Right atrium auricular region (tissue), 2 donors: ENCODE measurements at regions not wholly inside any gene's neighbourhood (a gene's known extent, or its start where the extent isn't known, plus 50 kb on each side); places are given as distances from the start of the nearest gene placed in this dataset.

Source experiments
- DNase-seq: peaks from one replicate; pipeline ENCODE4 v3.0.0-alpha.2; 2019; ENCODE audit warnings: low spot score
- H3K27ac ChIP-seq, 2 donors: fragments of 200-600 bp; sonication (generic); 1 replicate in 1 of 2; 2 replicates in 1 of 2; pipeline ENCODE4 v1.5.1; 2016 to 2019
- H3K27me3 ChIP-seq, 2 donors: fragments of 200-600 bp; sonication (generic); one replicate each; pipeline versions ENCODE4 v1.5.1 to v1.6.0; 2017 to 2019
- H3K36me3 ChIP-seq: fragments of 200-600 bp; sonication (generic); one replicate; pipeline ENCODE4 v1.5.1; 2016
- H3K4me1 ChIP-seq, 2 donors: fragments of 200-600 bp; sonication (generic); one replicate each; pipeline versions ENCODE4 v1.5.1 to v1.6.0; 2017 to 2019
- H3K4me3 ChIP-seq, 2 donors: fragments of 200-600 bp; sonication (generic); 1 replicate in 1 of 2; 2 replicates in 1 of 2; pipeline ENCODE4 v1.5.1; 2017 to 2019; ENCODE audit warnings: mild to moderate bottlenecking in 1 of 2, moderate library complexity in 1 of 2
- H3K9me3 ChIP-seq, 2 donors: fragments of 200-600 bp; sonication (generic); one replicate each; pipeline ENCODE4 v1.5.1; 2019
- CTCF ChIP-seq, 2 donors: fragments of 200-600 bp; sonication (generic); IDR thresholded peaks; one replicate each; pipeline ENCODE4 v1.5.1; 2019; ENCODE audit warnings: antibody characterized with exemption in 2 of 2

- H3K4me3 ChIP-seq: no peak overlapping the region
- no peak overlapping the region for H3K27ac ChIP-seq
- H3K4me1 ChIP-seq: peaks cover 0 to 5% of the 10 kb centered on the region in 2 donors
- H3K27me3 ChIP-seq: no peaks in the 10 kb centered on the region
- no peak for TF ChIP-seq CTCF (IDR thresholded peaks at IDR 0.05)
- no peak for DNase-seq
- no peaks in the 10 kb centered on the region for H3K9me3 ChIP-seq
- no peaks in the 10 kb centered on the region for H3K36me3 ChIP-seq
Measured at GRCh38 chr11:119985551-119985950, 152.4 kb downstream of the TRIM29 start.

- Histone ChIP-seq H3K4me3 (no peak overlapping the region), H3K9me3 (no peaks in the 10 kb centered on the region), H3K4me1 (no peaks in the 10 kb centered on the region), H3K27ac (no peak overlapping the region), H3K36me3 (no peaks in the 10 kb centered on the region), H3K27me3 (no peaks in the 10 kb centered on the region)
- TF ChIP-seq CTCF (IDR thresholded peaks at IDR 0.05): no peak
- DNase-seq: no peak
Measured at GRCh38 chr11:119983816-119984215, 154.1 kb downstream of the TRIM29 start.

GRCh38 chr11:119983240-119983732 lies 154.6 kb downstream of the TRIM29 start:
- DNase-seq: no peak
- no peak for TF ChIP-seq CTCF (IDR thresholded peaks at IDR 0.05)
- H3K4me1 ChIP-seq: no peaks in the 10 kb centered on the region
- H3K9me3 ChIP-seq: no peaks in the 10 kb centered on the region
- no peak overlapping the region for H3K27ac ChIP-seq
- H3K27me3 ChIP-seq: no peaks in the 10 kb centered on the region
- H3K4me3 ChIP-seq: no peak overlapping the region
- no peaks in the 10 kb centered on the region for H3K36me3 ChIP-seq

DNA sequence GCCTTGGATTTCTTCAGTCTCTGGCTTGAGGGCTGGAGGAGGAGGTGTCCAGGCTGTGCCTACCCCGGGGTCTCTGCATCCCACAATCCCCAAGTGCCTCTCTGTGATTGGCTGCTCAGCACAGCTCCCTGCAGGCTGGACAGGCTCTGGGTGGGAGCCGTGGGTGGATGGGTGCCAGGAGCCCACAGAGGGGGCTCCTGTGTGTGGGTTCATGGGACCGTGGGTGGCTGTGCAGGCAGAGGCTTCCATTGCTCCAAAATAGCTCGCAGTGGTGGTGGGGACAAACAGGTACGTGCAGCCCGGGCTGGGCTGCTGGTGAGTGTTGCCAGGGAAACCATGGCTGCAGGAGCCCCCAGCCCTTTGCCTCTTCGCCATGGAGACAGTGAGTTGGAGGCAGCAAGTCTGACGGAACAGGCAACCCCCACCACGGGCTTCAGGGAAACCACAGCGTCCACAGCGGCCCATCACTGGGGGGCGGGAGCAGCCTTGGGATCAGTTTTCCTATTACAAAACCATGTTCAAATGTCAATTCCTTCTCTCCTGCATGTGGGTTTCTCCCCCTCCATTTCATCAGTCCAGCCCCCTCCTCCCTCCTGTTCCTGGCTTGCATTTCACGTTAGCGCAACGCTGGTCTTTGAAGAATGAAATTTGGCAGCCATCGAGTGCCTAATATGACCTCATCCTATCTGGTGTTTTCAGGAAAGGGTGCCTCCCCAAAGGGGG lies 155.2 kb downstream of the TRIM29 start:
- H3K4me1 ChIP-seq: no peaks in the 10 kb centered on the region
- no peaks in the 10 kb centered on the region for H3K9me3 ChIP-seq

GRCh38 chr11:119980431-119980830 lies 157.5 kb downstream of the TRIM29 start:
- peaks cover 0 to 3% of the 10 kb centered on the region in 2 donors for H3K4me1 ChIP-seq
- no peaks in the 10 kb centered on the region for H3K9me3 ChIP-seq
- DNase-seq: no peak
- H3K4me3 ChIP-seq: no peak overlapping the region
- no peaks in the 10 kb centered on the region for H3K27me3 ChIP-seq
- no peak for TF ChIP-seq CTCF (IDR thresholded peaks at IDR 0.05)
- H3K27ac ChIP-seq: no peak overlapping the region
- H3K36me3 ChIP-seq: no peaks in the 10 kb centered on the region

More for the DNA sequence above, 155.2 kb downstream of the TRIM29 start:
- Histone ChIP-seq H3K27me3 (no peaks in the 10 kb centered on the region), H3K27ac (no peak overlapping the region), H3K4me3 (no peak overlapping the region), H3K36me3 (no peaks in the 10 kb centered on the region)
- no peak for DNase-seq
- no peak for TF ChIP-seq CTCF (IDR thresholded peaks at IDR 0.05)

- Histone ChIP-seq H3K36me3 (no peaks in the 10 kb centered on the region), H3K27me3 (no peaks in the 10 kb centered on the region), H3K27ac (no peak overlapping the region), H3K9me3 (no peaks in the 10 kb centered on the region), H3K4me3 (no peak overlapping the region), H3K4me1 (peaks cover 0 to 8% of the 10 kb centered on the region in 2 donors)
- no peak for DNase-seq
- TF ChIP-seq CTCF (IDR thresholded peaks at IDR 0.05): no peak
Measured at GRCh38 chr11:119979701-119980100, 158.2 kb downstream of the TRIM29 start.
